ENCODE measurements at regions not wholly inside any gene's neighbourhood (a gene's known extent, or its start where the extent isn't known, plus 50 kb on each side); places are given as distances from the start of the nearest gene placed in this dataset.

- 82 to 84% methylated on average over 2 of the region's 2 CpGs for WGBS, 2 donors
- intact Hi-C loops (cut with DNase I), result no loop called here
- no peaks in the 10 kb centered on the region for H3K36me3 ChIP-seq
- H3K9me3 ChIP-seq, result no peaks in the 10 kb centered on the region
- ATAC-seq (no peak), DNase-seq (no peak)
- no peaks in the 10 kb centered on the region for H3K4me1 ChIP-seq
- no peak overlapping the region for H3K4me3 ChIP-seq
- no peaks in the 10 kb centered on the region for H3K27me3 ChIP-seq
- no peak overlapping the region for H3K27ac ChIP-seq
- TF ChIP-seq, protein P1, sequence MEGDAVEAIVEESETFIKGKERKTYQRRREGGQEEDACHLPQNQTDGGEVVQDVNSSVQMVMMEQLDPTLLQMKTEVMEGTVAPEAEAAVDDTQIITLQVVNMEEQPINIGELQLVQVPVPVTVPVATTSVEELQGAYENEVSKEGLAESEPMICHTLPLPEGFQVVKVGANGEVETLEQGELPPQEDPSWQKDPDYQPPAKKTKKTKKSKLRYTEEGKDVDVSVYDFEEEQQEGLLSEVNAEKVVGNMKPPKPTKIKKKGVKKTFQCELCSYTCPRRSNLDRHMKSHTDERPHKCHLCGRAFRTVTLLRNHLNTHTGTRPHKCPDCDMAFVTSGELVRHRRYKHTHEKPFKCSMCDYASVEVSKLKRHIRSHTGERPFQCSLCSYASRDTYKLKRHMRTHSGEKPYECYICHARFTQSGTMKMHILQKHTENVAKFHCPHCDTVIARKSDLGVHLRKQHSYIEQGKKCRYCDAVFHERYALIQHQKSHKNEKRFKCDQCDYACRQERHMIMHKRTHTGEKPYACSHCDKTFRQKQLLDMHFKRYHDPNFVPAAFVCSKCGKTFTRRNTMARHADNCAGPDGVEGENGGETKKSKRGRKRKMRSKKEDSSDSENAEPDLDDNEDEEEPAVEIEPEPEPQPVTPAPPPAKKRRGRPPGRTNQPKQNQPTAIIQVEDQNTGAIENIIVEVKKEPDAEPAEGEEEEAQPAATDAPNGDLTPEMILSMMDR (IDR thresholded peaks at IDR 0.05), result no peak
These were observed 280.0 kb upstream of the LRRN1 start for GRCh38 chr3:3519266-3519665.

GRCh38 chr3:3516996-3517395, 282.2 kb upstream of the LRRN1 start:
- 84% methylated on average over 4 of the region's 4 CpGs for WGBS, 2 donors
- H3K4me3 ChIP-seq, result no peak overlapping the region
- TF ChIP-seq, protein P1 (IDR thresholded peaks at IDR 0.05), result no peak
- ATAC-seq, result no peak
- no peaks in the 10 kb centered on the region for H3K9me3 ChIP-seq
- no peaks in the 10 kb centered on the region for H3K27me3 ChIP-seq
- H3K36me3 ChIP-seq, result no peaks in the 10 kb centered on the region
- DNase-seq, result no peak
- intact Hi-C loops (cut with DNase I), result no loop called here
- H3K4me1 ChIP-seq, result no peaks in the 10 kb centered on the region
- H3K27ac ChIP-seq, result no peak overlapping the region

DNA sequence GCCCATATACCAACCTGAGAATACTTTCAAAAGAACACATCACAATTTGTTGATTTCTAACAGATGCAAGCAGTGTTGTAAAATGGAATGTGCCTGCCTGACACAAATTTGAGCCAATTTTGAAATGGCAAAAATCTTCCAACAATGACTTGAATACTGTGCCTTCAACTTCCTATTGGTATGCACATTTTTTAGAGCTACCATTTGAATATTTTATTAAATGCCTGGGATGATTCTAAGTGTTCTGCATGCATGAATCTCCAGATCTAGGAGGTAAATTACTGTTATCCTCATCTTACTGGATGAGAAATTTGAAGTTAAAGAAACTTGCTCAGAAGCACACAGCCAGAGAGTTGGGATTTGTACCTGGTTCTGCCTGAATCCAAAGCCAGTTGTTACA, 282.8 kb upstream of the LRRN1 start:
- H3K4me3 ChIP-seq, result no peak overlapping the region
- ATAC-seq, result no peak
- H3K4me1 ChIP-seq, result no peaks in the 10 kb centered on the region
- intact Hi-C loops (cut with DNase I), result no loop called here
- no peak for DNase-seq
- H3K27ac ChIP-seq, result no peak overlapping the region
- no peaks in the 10 kb centered on the region for H3K36me3 ChIP-seq
- no peaks in the 10 kb centered on the region for H3K9me3 ChIP-seq
- no peaks in the 10 kb centered on the region for H3K27me3 ChIP-seq
- TF ChIP-seq, protein P1 (IDR thresholded peaks at IDR 0.05), result no peak

DNA sequence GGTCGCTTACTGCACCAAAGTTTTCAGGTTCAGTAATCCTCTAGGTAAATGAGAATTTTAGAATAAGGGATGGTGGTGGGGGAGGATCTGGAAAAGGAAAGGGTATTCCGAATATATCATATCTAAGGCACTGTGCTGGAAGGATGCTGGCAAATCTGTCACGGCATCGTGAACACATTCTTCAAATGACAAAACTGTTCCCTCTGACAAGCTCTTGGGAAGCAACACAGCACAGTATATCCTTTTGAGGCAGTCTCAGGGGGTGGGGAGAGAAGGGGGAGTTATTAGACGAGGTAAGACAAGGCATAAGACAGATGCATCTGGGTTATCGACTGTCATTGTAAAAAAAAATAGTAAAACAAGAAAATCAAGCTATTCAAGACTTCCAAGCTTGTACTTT, 289.6 kb upstream of the LRRN1 start:
- Histone ChIP-seq H3K4me1 (no peaks in the 10 kb centered on the region), H3K4me3 (no peak overlapping the region), H3K27ac (no peak overlapping the region), H3K9me3 (no peaks in the 10 kb centered on the region), H3K36me3 (no peaks in the 10 kb centered on the region), H3K27me3 (no peaks in the 10 kb centered on the region)
- intact Hi-C loops (cut with DNase I), result loop anchor here in 1 of 10 donors (2.0 kb wide), 1 partner anchor 51 kb away; no protein-coding TSS in a partner anchor
- TF ChIP-seq, protein P1 (IDR thresholded peaks at IDR 0.05), result no peak
- WGBS, 2 donors, result 28 to 31% methylated on average over 6 of the region's 6 CpGs
- ATAC-seq (no peak), DNase-seq (no peak)

DNA sequence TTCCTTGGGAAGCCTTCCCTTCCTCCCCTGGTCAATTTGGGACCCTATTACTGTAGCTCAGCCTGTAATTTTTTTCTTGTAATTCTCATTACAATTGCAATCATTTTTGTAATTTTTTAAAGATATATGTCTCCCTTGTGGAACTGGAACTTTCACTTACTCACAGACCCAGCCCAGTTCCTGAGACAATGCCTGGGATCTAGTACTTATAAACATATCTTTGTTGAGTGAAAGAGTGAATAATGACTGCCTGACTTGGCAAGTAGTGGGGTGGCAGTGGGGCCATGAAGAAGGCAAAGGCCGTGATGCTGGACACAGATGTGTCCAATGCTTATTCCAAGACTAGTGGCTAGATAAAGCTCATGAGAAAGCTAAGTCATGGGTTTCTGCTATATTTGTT, 294.5 kb upstream of the LRRN1 start:
- 79 to 84% methylated on average over 1 of the region's 1 CpG for WGBS, 2 donors
- H3K4me3 ChIP-seq, result no peak overlapping the region
- TF ChIP-seq, protein P1 (IDR thresholded peaks at IDR 0.05), result no peak
- H3K36me3 ChIP-seq, result no peaks in the 10 kb centered on the region
- DNase-seq, result no peak
- peaks cover 0 to 10% (median 0%) of the 10 kb centered on the region in 7 donors for H3K27me3 ChIP-seq
- no peaks in the 10 kb centered on the region for H3K9me3 ChIP-seq
- H3K27ac ChIP-seq, result no peak overlapping the region
- no peak for ATAC-seq
- H3K4me1 ChIP-seq, result no peaks in the 10 kb centered on the region
- intact Hi-C loops (cut with DNase I), result no loop called here
